ENCODE measurements at regions not wholly inside any gene's neighbourhood (a gene's known extent, or its start where the extent isn't known, plus 50 kb on each side); places are given as distances from the start of the nearest gene placed in this dataset.
"Not testable (repeated sequence)": the region's sequence is repeated elsewhere in the genome, so short reads cannot be mapped to it uniquely, and the experiment has no call there.

GRCh38 chr9:108047777-108048176 is 558.2 kb upstream of the KLF4 start:
- ATAC-seq (replicated peaks); H3K4me3 Mint-ChIP-seq; H3K36me3 Mint-ChIP-seq (ENCODE audit: low read depth); H3K27me3 Mint-ChIP-seq; H3K27ac Mint-ChIP-seq; H3K4me1 Mint-ChIP-seq: not testable (repeated sequence)
- peaks cover 16% of the 10 kb centered on the region for H3K9me3 Mint-ChIP-seq

GRCh38 chr9:108047264-108047663 is 557.7 kb upstream of the KLF4 start:
- no peak overlapping the region for H3K4me3 Mint-ChIP-seq
- peaks cover 16% of the 10 kb centered on the region for H3K9me3 Mint-ChIP-seq
- ATAC-seq (replicated peaks): no peak
- no peaks in the 10 kb centered on the region for H3K36me3 Mint-ChIP-seq (ENCODE audit: low read depth)
- H3K27me3 Mint-ChIP-seq: no peaks in the 10 kb centered on the region
- H3K27ac Mint-ChIP-seq: no peak overlapping the region
- no peaks in the 10 kb centered on the region for H3K4me1 Mint-ChIP-seq

- ATAC-seq (replicated peaks): no peak
- Mint-ChIP-seq H3K36me3 (ENCODE audit: low read depth) (no peaks in the 10 kb centered on the region), H3K27me3 (no peaks in the 10 kb centered on the region), H3K4me1 (no peaks in the 10 kb centered on the region), H3K4me3 (no peak overlapping the region), H3K9me3 (peaks cover 20% of the 10 kb centered on the region), H3K27ac (no peak overlapping the region)
These were observed 556.3 kb upstream of the KLF4 start for GRCh38 chr9:108045851-108046250.

GRCh38 chr9:108043585-108043984 is 554.0 kb upstream of the KLF4 start:
- ATAC-seq (replicated peaks): no peak
- no peak overlapping the region for H3K4me3 Mint-ChIP-seq
- peaks cover 15% of the 10 kb centered on the region for H3K9me3 Mint-ChIP-seq

GRCh38 chr9:108041551-108041950 is 552.0 kb upstream of the KLF4 start:
- no peaks in the 10 kb centered on the region for H3K4me1 Mint-ChIP-seq
- no peaks in the 10 kb centered on the region for H3K36me3 Mint-ChIP-seq (ENCODE audit: low read depth)
- H3K27ac Mint-ChIP-seq: no peak overlapping the region
- peaks cover 13% of the 10 kb centered on the region for H3K9me3 Mint-ChIP-seq
- H3K4me3 Mint-ChIP-seq: no peak overlapping the region
- no peak for ATAC-seq (replicated peaks)
- peaks cover 2% of the 10 kb centered on the region for H3K27me3 Mint-ChIP-seq

More at GRCh38 chr9:108043585-108043984, 554.0 kb upstream of the KLF4 start:
- Mint-ChIP-seq H3K27me3 (no peaks in the 10 kb centered on the region), H3K4me1 (no peaks in the 10 kb centered on the region), H3K36me3 (ENCODE audit: low read depth) (no peaks in the 10 kb centered on the region), H3K27ac (no peak overlapping the region)

GRCh38 chr9:108040783-108041182 is 551.2 kb upstream of the KLF4 start:
- Mint-ChIP-seq H3K36me3 (ENCODE audit: low read depth) (no peaks in the 10 kb centered on the region), H3K27ac (no peak overlapping the region), H3K27me3 (peaks cover 3% of the 10 kb centered on the region), H3K4me1 (no peaks in the 10 kb centered on the region), H3K9me3 (peaks cover 13% of the 10 kb centered on the region), H3K4me3 (no peak overlapping the region)
- no peak for ATAC-seq (replicated peaks)

- peaks cover 3% of the 10 kb centered on the region for H3K27me3 Mint-ChIP-seq
- H3K36me3 Mint-ChIP-seq (ENCODE audit: low read depth): no peaks in the 10 kb centered on the region
- no peaks in the 10 kb centered on the region for H3K4me1 Mint-ChIP-seq
These were observed 549.9 kb upstream of the KLF4 start for GRCh38 chr9:108039493-108039892.

GRCh38 chr9:108039012-108039411 is 549.4 kb upstream of the KLF4 start:
- Mint-ChIP-seq H3K4me3 (no peak overlapping the region), H3K27me3 (peaks cover 3% of the 10 kb centered on the region), H3K4me1 (no peaks in the 10 kb centered on the region)

More at GRCh38 chr9:108039493-108039892, 549.9 kb upstream of the KLF4 start:
- Mint-ChIP-seq H3K4me3 (no peak overlapping the region), H3K9me3 (peaks cover 15% of the 10 kb centered on the region), H3K27ac (no peak overlapping the region)
- no peak for ATAC-seq (replicated peaks)

GRCh38 chr9:108035487-108035886 is 545.9 kb upstream of the KLF4 start:
- Mint-ChIP-seq H3K27ac (no peak overlapping the region), H3K27me3 (peaks cover 3% of the 10 kb centered on the region), H3K9me3 (peaks cover 22% of the 10 kb centered on the region), H3K4me3 (no peak overlapping the region), H3K4me1 (no peaks in the 10 kb centered on the region), H3K36me3 (ENCODE audit: low read depth) (no peaks in the 10 kb centered on the region)
- no peak for ATAC-seq (replicated peaks)

More at GRCh38 chr9:108039012-108039411, 549.4 kb upstream of the KLF4 start:
- Mint-ChIP-seq H3K27ac (no peak overlapping the region), H3K9me3 (peaks cover 18% of the 10 kb centered on the region), H3K36me3 (ENCODE audit: low read depth) (no peaks in the 10 kb centered on the region)
- ATAC-seq (replicated peaks): no peak

- ATAC-seq (replicated peaks): no peak
- no peak overlapping the region for H3K4me3 Mint-ChIP-seq
- H3K27me3 Mint-ChIP-seq: peaks cover 3% of the 10 kb centered on the region
- H3K27ac Mint-ChIP-seq: no peak overlapping the region
- H3K9me3 Mint-ChIP-seq: peaks cover 22% of the 10 kb centered on the region
- H3K4me1 Mint-ChIP-seq: no peaks in the 10 kb centered on the region
- no peaks in the 10 kb centered on the region for H3K36me3 Mint-ChIP-seq (ENCODE audit: low read depth)
These were observed 544.7 kb upstream of the KLF4 start for GRCh38 chr9:108033976-108034964.

- peaks cover 16% of the 10 kb centered on the region for H3K9me3 Mint-ChIP-seq
- not testable (repeated sequence) for H3K27ac Mint-ChIP-seq; ATAC-seq (replicated peaks); H3K27me3 Mint-ChIP-seq; H3K36me3 Mint-ChIP-seq (ENCODE audit: low read depth); H3K4me1 Mint-ChIP-seq; H3K4me3 Mint-ChIP-seq
These were observed 542.5 kb upstream of the KLF4 start for GRCh38 chr9:108032079-108032478.

GRCh38 chr9:108031221-108031620 is 541.7 kb upstream of the KLF4 start:
- not testable (repeated sequence) for H3K4me3 Mint-ChIP-seq; ATAC-seq (replicated peaks); H3K36me3 Mint-ChIP-seq (ENCODE audit: low read depth); H3K4me1 Mint-ChIP-seq; H3K27me3 Mint-ChIP-seq; H3K27ac Mint-ChIP-seq
- H3K9me3 Mint-ChIP-seq: peaks cover 16% of the 10 kb centered on the region

GRCh38 chr9:108026718-108027117 is 537.1 kb upstream of the KLF4 start:
- not testable (repeated sequence) for H3K27ac Mint-ChIP-seq; H3K9me3 Mint-ChIP-seq; H3K36me3 Mint-ChIP-seq (ENCODE audit: low read depth); H3K4me1 Mint-ChIP-seq; H3K27me3 Mint-ChIP-seq; H3K4me3 Mint-ChIP-seq; ATAC-seq (replicated peaks)

GRCh38 chr9:108024604-108025003 is 535.0 kb upstream of the KLF4 start:
- H3K36me3 Mint-ChIP-seq (ENCODE audit: low read depth): no peaks in the 10 kb centered on the region
- no peaks in the 10 kb centered on the region for H3K27me3 Mint-ChIP-seq
- H3K27ac Mint-ChIP-seq: no peak overlapping the region
- no peak overlapping the region for H3K4me3 Mint-ChIP-seq
- H3K4me1 Mint-ChIP-seq: no peaks in the 10 kb centered on the region
- peaks cover 3% of the 10 kb centered on the region for H3K9me3 Mint-ChIP-seq
- ATAC-seq (replicated peaks): no peak

- no peak overlapping the region for H3K27ac Mint-ChIP-seq
- no peaks in the 10 kb centered on the region for H3K36me3 Mint-ChIP-seq (ENCODE audit: low read depth)
- H3K9me3 Mint-ChIP-seq: peaks cover 3% of the 10 kb centered on the region
- H3K4me3 Mint-ChIP-seq: no peak overlapping the region
- no peak for ATAC-seq (replicated peaks)
- H3K4me1 Mint-ChIP-seq: no peaks in the 10 kb centered on the region
- H3K27me3 Mint-ChIP-seq: no peaks in the 10 kb centered on the region
These were observed 532.8 kb upstream of the KLF4 start for GRCh38 chr9:108022246-108022935.
